ENCODE measurements at regions not wholly inside any gene's neighbourhood (a gene's known extent, or its start where the extent isn't known, plus 50 kb on each side); places are given as distances from the start of the nearest gene placed in this dataset.

GRCh38 chr13:26965952-26966700, 205.5 kb downstream of the USP12 start:
- H3K4me3 ChIP-seq (ENCODE audit: low read depth, low read length): no peak overlapping the region
- peak; percentile 76 for DNase-seq (ENCODE audit: low read depth)
- TF ChIP-seq CTCF (IDR thresholded peaks at IDR 0.05; ENCODE audit: insufficient read depth, low read length): no peak

DNA sequence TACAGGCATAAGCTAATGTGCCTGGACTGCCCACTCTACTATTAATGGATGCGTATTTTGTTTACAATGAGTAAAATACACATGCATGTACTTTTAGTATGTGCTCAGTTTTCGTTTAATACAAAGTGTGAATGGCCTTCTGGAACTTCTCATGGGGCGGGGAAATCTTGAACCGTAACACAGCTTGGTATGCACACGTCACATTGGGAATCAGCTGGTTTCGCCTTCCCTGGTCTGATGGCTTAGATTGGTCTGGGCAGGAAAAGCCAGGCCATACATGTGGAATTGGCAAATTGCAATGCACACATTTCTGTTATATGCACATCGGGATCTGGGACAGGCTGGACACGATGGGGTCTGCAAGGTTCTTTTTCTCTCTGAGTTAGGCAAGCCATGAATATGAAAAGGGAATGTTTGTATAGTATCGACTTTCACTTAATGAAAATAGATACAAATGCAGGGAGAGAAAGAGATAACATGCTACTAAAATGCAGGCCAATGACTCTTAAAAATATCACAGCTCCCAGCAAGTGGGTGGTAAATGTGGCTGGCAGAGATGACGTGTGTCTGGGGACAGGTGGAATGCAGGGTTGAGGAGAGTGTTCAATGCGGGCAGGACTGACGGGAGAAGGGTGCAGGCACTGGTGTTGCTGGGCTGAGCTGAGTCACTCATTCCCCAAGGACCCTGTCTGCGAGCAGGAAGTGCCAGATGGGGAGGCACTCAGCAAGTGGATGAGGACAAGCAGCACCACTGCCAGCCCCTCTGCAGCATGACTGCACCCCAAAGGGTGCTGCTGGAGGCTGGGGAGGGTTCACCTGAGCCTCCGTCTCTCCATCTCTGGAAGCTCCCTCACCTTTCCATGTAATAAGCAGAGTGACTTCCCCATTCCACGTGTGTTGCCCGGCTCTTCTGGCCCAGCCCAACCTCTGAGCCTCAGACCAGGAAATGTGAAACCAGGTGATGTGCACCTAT, 204.0 kb upstream of the GPR12 start:
- no peak for TF ChIP-seq CTCF (IDR thresholded peaks at IDR 0.05; ENCODE audit: insufficient read depth, low read length)
- H3K4me3 ChIP-seq (ENCODE audit: low read depth, low read length): no peak overlapping the region
- peak; percentile 40 for DNase-seq (ENCODE audit: low read depth)

DNA sequence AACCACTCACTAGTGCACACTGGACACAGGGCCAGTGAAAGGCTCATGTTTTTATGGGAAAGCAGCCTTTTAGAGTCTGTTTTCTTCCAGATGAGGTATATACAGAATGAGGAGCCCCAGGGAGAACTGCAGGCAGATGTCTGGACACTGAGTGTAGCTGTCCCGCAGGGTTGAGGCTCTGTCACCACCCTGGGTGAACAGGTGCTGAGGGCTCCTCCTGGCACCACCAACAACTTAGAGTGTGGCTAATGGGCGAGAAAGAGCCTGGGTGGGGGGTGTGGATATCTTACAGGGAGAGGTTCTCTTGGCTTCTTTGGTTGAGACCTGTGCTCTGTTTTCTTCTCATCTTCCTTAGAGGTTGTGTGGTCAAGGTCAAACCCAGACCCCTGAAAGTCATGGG, 202.1 kb upstream of the GPR12 start:
- TF ChIP-seq CTCF (IDR thresholded peaks at IDR 0.05; ENCODE audit: insufficient read depth, low read length): no peak
- DNase-seq (ENCODE audit: low read depth): no peak
- H3K4me3 ChIP-seq (ENCODE audit: low read depth, low read length): no peak overlapping the region

- TF ChIP-seq CTCF (IDR thresholded peaks at IDR 0.05; ENCODE audit: insufficient read depth, low read length): no peak
Observed at GRCh38 chr13:26961890-26962615, 201.5 kb upstream of the GPR12 start.

DNA sequence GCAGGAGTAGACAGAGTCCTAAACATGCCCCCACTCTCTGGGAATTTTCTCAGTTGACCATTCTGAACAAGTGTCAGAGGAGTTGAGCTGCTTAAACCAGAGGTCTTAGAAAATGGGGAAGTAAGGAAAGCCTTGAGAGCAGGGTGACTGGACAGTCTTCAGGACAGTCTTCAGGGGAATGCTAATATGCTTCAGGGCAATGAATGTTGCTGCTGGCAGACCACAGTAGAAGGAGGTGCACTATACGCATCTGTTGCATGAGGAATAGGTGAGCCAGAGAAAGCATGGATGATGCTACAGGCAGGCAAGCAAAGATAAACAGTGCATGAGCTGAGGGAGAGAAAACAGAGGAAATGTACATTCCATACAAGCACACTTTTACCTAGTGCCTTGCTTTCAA, 196.6 kb upstream of the GPR12 start:
- TF ChIP-seq CTCF (IDR thresholded peaks at IDR 0.05; ENCODE audit: insufficient read depth, low read length): no peak
- no peak overlapping the region for H3K4me3 ChIP-seq (ENCODE audit: low read depth, low read length)
- DNase-seq (ENCODE audit: low read depth): no peak

More at GRCh38 chr13:26961890-26962615, 201.5 kb upstream of the GPR12 start:
- H3K4me3 ChIP-seq (ENCODE audit: low read depth, low read length): no peak overlapping the region
- DNase-seq (ENCODE audit: low read depth): no peak

GRCh38 chr13:26956522-26957142, 196.0 kb upstream of the GPR12 start:
- H3K4me3 ChIP-seq (ENCODE audit: low read depth, low read length): no peak overlapping the region
- TF ChIP-seq CTCF (IDR thresholded peaks at IDR 0.05; ENCODE audit: insufficient read depth, low read length): no peak
- DNase-seq (ENCODE audit: low read depth): no peak

All from fibroblast of the aortic adventitia (primary cell).